OCI-LY3 (cell line): ENCODE measurements at regions not wholly inside any gene's neighbourhood (a gene's known extent, or its start where the extent isn't known, plus 50 kb on each side); places are given as distances from the start of the nearest gene placed in this dataset.

Source experiments
- CTCF ChIP-seq: fragments of 200-600, 300-600 bp; sonication (generic); IDR thresholded peaks from 2 replicates; pipeline ENCODE4 v1.5.1; 2014; ENCODE audit warnings: antibody characterized with exemption, low read length, low read depth
- EZH2phosphoT487 ChIP-seq: fragments of 200-600 bp; shearing (Covaris generic); IDR thresholded peaks from 2 replicates; pipeline ENCODE4 v1.6.1; 2018; ENCODE audit warnings: antibody characterized with exemption, mixed run types, low read depth

- TF ChIP-seq CTCF, result no peak
- no peak for TF ChIP-seq EZH2phosphoT487
These were observed 348.7 kb downstream of the SMOC2 start for GRCh38 chr6:168789699-168790098.
